Smooth muscle cell (in vitro differentiated cells): ENCODE measurements at regions not wholly inside any gene's neighbourhood (a gene's known extent, or its start where the extent isn't known, plus 50 kb on each side); places are given as distances from the start of the nearest gene placed in this dataset.

ENCODE experiments used
- DNase-seq: peaks from one replicate; lab custom pipeline; 2025; ENCODE audit not compliant: unreplicated experiment; lab: John Stamatoyannopoulos, UW
- H2AFZ ChIP-seq: fragments of 200-600 bp; sonication (generic); 2 replicates; pipeline ENCODE4 v1.6.0; 2016; ENCODE audit warnings: antibody characterized with exemption, low read depth, mild to moderate bottlenecking
- H3F3A ChIP-seq: fragments of 200-600 bp; sonication (generic); 2 replicates; pipeline ENCODE4 v1.6.0; 2017; ENCODE audit warnings: antibody characterized with exemption, low read depth
- H3K27ac ChIP-seq: fragments of 200-600 bp; sonication (generic); 2 replicates; pipeline ENCODE4 v1.5.1; 2016; ENCODE audit warnings: low read depth, mild to moderate bottlenecking
- H3K27me3 ChIP-seq: fragments of 200-600 bp; sonication (generic); 2 replicates; pipeline ENCODE4 v1.6.1; 2016; ENCODE audit warnings: low read depth, mild to moderate bottlenecking
- H3K36me3 ChIP-seq: fragments of 200-600 bp; sonication (generic); 2 replicates; pipeline ENCODE4 v1.5.1; 2016; ENCODE audit warnings: low read depth
- H3K4me1 ChIP-seq: fragments of 200-600 bp; sonication (generic); 2 replicates; pipeline ENCODE4 v1.5.1; 2016; ENCODE audit warnings: low read depth
- H3K4me2 ChIP-seq: fragments of 200-600 bp; sonication (generic); 2 replicates; pipeline ENCODE4 v1.6.0; 2016; ENCODE audit warnings: mild to moderate bottlenecking
- H3K4me3 ChIP-seq: fragments of 200-600 bp; sonication (generic); 2 replicates; pipeline ENCODE4 v1.5.1; 2016; ENCODE audit warnings: mild to moderate bottlenecking
- H3K79me2 ChIP-seq: fragments of 200-600 bp; sonication (generic); 2 replicates; pipeline ENCODE4 v1.6.0; 2016; ENCODE audit warnings: low read depth, mild to moderate bottlenecking
- H3K9ac ChIP-seq: fragments of 200-600 bp; sonication (generic); 2 replicates; pipeline ENCODE4 v1.6.0; 2016; ENCODE audit warnings: low read depth
- H3K9me3 ChIP-seq: fragments of 200-600 bp; sonication (generic); replicated peaks from 2 replicates; pipeline ENCODE4 v1.5.1; 2016; ENCODE audit warnings: low read depth
- H4K20me1 ChIP-seq: fragments of 200-600 bp; sonication (generic); 2 replicates; pipeline ENCODE4 v1.6.0; 2016; ENCODE audit warnings: low read depth
- WGBS: methylation state at CpG from one replicate; pipeline ENCODE4 v1.1.7; 2016; ENCODE audit warnings: low lambda C conversion rate; 5-methylcytosine and 5-hydroxymethylcytosine counted together
- TF ChIP-seq, protein P1 (sequence below): fragments of 200-600 bp; sonication (generic); IDR thresholded peaks from 2 replicates; pipeline ENCODE4 v1.5.1; 2017; ENCODE audit warnings: borderline replicate concordance, mild to moderate bottlenecking, antibody characterized with exemption; ENCODE audit not compliant: insufficient read depth, poor library complexity, severe bottlenecking

DNA sequence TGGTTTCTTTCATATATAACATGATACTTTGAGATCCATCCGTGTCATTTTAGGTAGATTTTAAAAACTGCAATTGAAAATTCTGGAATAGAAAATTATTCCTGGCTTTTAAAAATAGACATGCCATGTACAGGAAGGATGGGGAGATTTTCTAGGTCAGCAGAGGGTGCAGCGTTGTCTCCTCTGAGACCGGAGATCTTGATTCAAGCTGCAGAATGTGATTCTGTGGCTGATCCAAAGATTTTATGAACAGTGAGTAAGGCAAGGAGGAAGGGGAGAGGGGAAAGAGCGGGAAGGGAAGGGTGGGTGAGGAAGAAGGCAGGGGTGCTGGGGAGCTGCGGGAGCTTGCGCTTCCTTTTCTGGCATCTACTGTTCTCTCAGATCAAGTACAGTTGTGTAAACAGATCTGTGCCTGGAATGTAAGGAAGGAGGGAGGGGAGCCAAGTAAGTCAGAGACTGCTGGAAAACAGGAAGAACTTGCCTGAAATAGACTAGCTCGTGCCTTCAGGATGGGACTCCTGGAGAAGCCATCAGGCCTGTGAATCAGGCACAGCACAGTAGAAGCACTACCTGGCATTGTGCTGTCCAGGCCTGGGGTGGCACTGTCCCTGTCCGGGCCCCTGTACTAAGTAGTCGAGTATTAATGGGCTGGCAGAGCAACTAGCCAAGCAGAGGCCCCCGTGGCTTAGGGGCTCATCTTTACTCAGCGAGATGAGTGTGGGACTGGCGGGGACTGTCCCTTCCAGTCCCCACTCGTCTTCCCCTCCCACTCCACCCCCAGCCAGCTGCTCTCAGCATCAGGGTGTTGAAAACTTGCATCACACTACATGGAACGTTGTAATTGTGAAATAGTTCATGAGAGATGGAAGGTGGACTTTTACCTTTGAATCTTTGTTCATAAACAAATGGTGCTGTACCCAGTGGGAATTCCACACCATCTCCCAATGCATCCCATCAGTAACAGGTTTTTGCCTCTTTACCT is 163.5 kb downstream of the UXS1 start:
- no peaks in the 10 kb centered on the region for H3F3A ChIP-seq
- 39% methylated on average over 14 of the region's 14 CpGs for WGBS
- no peaks in the 10 kb centered on the region for H3K36me3 ChIP-seq
- H4K20me1 ChIP-seq = no peaks in the 10 kb centered on the region
- TF ChIP-seq, protein P1, sequence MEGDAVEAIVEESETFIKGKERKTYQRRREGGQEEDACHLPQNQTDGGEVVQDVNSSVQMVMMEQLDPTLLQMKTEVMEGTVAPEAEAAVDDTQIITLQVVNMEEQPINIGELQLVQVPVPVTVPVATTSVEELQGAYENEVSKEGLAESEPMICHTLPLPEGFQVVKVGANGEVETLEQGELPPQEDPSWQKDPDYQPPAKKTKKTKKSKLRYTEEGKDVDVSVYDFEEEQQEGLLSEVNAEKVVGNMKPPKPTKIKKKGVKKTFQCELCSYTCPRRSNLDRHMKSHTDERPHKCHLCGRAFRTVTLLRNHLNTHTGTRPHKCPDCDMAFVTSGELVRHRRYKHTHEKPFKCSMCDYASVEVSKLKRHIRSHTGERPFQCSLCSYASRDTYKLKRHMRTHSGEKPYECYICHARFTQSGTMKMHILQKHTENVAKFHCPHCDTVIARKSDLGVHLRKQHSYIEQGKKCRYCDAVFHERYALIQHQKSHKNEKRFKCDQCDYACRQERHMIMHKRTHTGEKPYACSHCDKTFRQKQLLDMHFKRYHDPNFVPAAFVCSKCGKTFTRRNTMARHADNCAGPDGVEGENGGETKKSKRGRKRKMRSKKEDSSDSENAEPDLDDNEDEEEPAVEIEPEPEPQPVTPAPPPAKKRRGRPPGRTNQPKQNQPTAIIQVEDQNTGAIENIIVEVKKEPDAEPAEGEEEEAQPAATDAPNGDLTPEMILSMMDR = no peak
- no peak overlapping the region for H3K9ac ChIP-seq
- H3K4me3 ChIP-seq = no peak overlapping the region
- no peaks in the 10 kb centered on the region for H3K79me2 ChIP-seq
- H3K4me1 ChIP-seq = no peaks in the 10 kb centered on the region
- no peaks in the 10 kb centered on the region for H3K9me3 ChIP-seq
- H3K4me2 ChIP-seq = peak overlapping the region; percentile 49
- no peak for DNase-seq
- no peak overlapping the region for H3K27ac ChIP-seq
- H3K27me3 ChIP-seq = no peaks in the 10 kb centered on the region
- H2AFZ ChIP-seq = peak overlapping the region; percentile 82

DNA sequence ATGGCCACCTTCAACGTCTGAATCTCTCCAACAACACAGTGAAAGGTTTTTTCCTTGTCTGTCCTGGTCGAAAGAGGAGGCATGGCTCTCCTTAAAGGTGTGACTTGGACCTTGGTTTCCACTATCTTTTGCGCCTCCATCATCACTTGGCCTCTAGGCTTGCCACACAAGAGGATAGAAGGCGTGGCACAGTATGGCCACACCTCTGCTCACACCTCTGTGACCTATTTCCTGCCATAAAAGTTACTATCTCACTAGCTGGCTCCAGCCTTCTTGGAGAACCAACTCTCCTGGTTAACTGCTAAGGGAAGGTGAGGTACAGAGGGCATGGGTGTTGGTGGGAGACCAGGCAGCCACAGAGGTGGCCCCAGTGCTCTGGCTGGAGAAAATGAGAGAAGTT is 165.9 kb downstream of the UXS1 start:
- Histone ChIP-seq H3K4me3 (no peak overlapping the region), H3K27ac (no peak overlapping the region), H3K9ac (no peak overlapping the region), H3K27me3 (peaks cover 5% of the 10 kb centered on the region), H3K4me1 (no peaks in the 10 kb centered on the region), H3K79me2 (no peaks in the 10 kb centered on the region), H3K36me3 (no peaks in the 10 kb centered on the region), H3K4me2 (no peak overlapping the region), H3F3A (no peaks in the 10 kb centered on the region), H3K9me3 (no peaks in the 10 kb centered on the region), H2AFZ (no peak overlapping the region), H4K20me1 (no peaks in the 10 kb centered on the region)
- 64% methylated on average over 4 of the region's 4 CpGs for WGBS
- DNase-seq = no peak
- TF ChIP-seq, protein P1 = no peak

DNA sequence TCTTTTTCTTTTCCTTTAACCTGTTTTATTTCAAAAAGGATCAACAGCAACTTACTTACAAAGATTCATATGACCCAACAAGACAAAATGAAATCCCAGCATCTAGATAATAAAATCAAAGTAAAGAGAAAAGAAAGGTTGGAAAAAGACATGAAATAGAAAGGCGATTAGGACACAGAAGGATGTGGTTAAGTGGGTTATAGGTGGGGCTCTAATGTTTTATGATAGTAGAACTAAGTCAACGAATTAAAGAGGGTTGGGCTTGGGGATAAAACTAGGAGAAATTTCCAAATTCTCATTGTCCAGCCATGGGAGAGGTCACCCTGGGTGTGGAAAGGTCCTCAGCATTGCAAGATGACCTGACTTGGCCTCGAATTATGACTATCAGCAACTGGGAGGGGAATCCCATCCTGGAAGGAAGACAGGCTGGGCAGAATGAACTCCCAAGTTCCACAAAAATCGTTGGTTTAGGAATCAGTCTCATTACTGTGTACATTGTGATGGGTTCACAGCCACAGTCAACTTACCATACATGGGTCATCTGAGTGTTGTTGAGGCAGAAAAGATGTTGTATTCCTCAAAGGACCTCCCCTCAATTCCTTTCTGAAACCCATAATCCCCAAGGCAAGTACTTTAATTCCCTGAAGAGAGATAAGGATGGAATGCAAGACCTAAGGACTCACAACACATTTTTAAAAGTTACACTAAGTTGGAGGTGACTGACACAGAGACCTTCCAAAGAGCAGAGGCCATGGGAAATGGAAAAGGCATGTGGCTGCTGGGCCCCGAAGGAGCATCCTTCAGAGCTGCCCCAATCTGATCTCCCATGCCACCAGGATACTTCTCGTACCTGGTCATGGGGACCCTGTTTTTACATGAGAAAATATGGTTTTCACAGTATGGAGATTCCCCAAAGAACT is 167.6 kb downstream of the UXS1 start:
- Histone ChIP-seq H3K27me3 (peaks cover 5% of the 10 kb centered on the region), H3K27ac (no peak overlapping the region), H3F3A (no peaks in the 10 kb centered on the region), H3K9me3 (no peaks in the 10 kb centered on the region), H2AFZ (no peak overlapping the region), H4K20me1 (no peaks in the 10 kb centered on the region), H3K79me2 (no peaks in the 10 kb centered on the region), H3K36me3 (no peaks in the 10 kb centered on the region), H3K4me1 (no peaks in the 10 kb centered on the region), H3K4me3 (no peak overlapping the region), H3K4me2 (no peak overlapping the region), H3K9ac (no peak overlapping the region)
- TF ChIP-seq, protein P1 = no peak
- no peak for DNase-seq
- WGBS = 90% methylated on average over 6 of the region's 6 CpGs
